ENCODE measurements at regions not wholly inside any gene's neighbourhood (a gene's known extent, or its start where the extent isn't known, plus 50 kb on each side); places are given as distances from the start of the nearest gene placed in this dataset.

DNA sequence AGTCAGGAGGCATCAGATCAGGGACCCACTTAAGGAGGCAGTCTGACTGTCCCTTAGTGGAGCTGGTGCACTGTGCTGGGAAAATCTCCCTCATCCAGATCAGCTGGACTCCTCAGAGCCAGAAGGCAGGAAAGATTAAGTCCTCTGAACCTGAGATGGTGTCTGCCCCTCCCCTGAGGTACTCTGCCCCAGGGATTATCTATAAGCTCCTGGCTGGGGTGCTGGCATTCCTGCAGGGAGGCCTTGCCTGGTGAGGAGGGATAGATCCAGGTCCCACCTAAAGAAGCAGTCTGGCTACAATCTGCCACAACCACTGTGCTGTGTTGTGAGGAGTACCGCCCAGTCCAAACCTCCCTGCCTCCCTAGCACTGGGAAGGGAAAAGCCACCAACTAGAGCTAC lies 81.2 kb downstream of the NHLRC3 start (continued):
- TF ChIP-seq KDM5B (IDR thresholded peaks at IDR 0.05; ENCODE audit: insufficient replicate concordance, low read depth, low read length) (no peak), STAG1 (CRISPR knock-in tag; IDR thresholded peaks at IDR 0.05; ENCODE audit: borderline replicate concordance) (no peak), SMAD1 (IDR thresholded peaks at IDR 0.05; ENCODE audit: low read depth, low read length, partially characterized antibody) (no peak), ZZZ3 (IDR thresholded peaks at IDR 0.05) (no peak), RBM15 (IDR thresholded peaks at IDR 0.05; ENCODE audit: insufficient read depth, low read length) (no peak), NUFIP1 (IDR thresholded peaks at IDR 0.05; ENCODE audit: partially characterized antibody) (no peak), SMC3 (conservative IDR thresholded peaks at IDR 0.05; ENCODE audit: insufficient read depth, low read depth, low read length) (no peak), TAF15 (IDR thresholded peaks at IDR 0.05; ENCODE audit: low read depth, low read length) (no peak), EGR1 (conservative IDR thresholded peaks at IDR 0.05) (no peak), ZNF586 (CRISPR knock-in tag; conservative IDR thresholded peaks at IDR 0.05) (no peak)
- TF ChIP-seq, protein P1, sequence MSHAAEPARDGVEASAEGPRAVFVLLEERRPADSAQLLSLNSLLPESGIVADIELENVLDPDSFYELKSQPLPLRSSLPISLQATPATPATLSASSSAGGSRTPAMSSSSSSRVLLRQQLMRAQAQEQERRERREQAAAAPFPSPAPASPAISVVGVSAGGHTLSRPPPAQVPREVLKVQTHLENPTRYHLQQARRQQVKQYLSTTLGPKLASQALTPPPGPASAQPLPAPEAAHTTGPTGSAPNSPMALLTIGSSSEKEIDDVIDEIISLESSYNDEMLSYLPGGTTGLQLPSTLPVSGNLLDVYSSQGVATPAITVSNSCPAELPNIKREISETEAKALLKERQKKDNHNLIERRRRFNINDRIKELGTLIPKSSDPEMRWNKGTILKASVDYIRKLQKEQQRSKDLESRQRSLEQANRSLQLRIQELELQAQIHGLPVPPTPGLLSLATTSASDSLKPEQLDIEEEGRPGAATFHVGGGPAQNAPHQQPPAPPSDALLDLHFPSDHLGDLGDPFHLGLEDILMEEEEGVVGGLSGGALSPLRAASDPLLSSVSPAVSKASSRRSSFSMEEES (CRISPR knock-in tag; IDR thresholded peaks at IDR 0.05) = no peak
- TF ChIP-seq, protein P2, sequence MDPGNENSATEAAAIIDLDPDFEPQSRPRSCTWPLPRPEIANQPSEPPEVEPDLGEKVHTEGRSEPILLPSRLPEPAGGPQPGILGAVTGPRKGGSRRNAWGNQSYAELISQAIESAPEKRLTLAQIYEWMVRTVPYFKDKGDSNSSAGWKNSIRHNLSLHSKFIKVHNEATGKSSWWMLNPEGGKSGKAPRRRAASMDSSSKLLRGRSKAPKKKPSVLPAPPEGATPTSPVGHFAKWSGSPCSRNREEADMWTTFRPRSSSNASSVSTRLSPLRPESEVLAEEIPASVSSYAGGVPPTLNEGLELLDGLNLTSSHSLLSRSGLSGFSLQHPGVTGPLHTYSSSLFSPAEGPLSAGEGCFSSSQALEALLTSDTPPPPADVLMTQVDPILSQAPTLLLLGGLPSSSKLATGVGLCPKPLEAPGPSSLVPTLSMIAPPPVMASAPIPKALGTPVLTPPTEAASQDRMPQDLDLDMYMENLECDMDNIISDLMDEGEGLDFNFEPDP (CRISPR knock-in tag; IDR thresholded peaks at IDR 0.05) = no peak
